Breast epithelium (tissue), 3 donors: ENCODE measurements at regions not wholly inside any gene's neighbourhood (a gene's known extent, or its start where the extent isn't known, plus 50 kb on each side); places are given as distances from the start of the nearest gene placed in this dataset.

Experiments used
- POLR2A ChIP-seq: fragments of 450-650 bp; IDR thresholded peaks from one replicate; pipeline ENCODE4 v1.6.1; 2016; ENCODE audit warnings: antibody characterized with exemption, mild to moderate bottlenecking, moderate library complexity
- POLR2AphosphoS5 ChIP-seq, 3 donors: sonication (generic); formaldehyde crosslinking; IDR thresholded peaks; one replicate each; pipeline ENCODE4 v1.6.1; 2017; ENCODE audit warnings: antibody characterized with exemption in 3 of 3
- TF ChIP-seq, protein P1 (sequence below), 3 donors: fragments of 450-650 bp; IDR thresholded peaks; one replicate each; pipeline ENCODE4 v1.5.1; 2016 to 2017; ENCODE audit warnings: antibody characterized with exemption in 3 of 3, mild to moderate bottlenecking in 3 of 3, moderate library complexity in 3 of 3

DNA sequence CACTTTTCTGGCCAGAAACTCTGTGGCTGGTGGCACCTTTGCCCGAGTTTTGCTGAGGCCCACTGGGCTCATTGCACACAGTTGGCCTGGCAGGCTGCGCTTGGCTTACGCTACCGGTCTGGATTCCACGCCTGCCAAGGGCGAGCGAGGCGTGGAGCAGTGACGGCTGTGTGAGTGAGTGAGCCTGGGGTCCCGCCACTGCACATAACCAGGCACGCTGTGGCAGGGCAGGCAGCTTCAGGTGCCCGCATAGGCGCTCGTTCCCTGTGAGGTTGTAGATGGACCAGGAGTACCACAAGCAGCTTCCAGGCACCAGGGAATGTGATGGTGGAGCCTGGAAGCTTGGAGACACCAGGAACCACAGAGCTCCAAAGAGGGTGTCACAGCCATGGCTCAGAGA, 190.1 kb upstream of the DEFB112 start:
- TF ChIP-seq, protein P1, sequence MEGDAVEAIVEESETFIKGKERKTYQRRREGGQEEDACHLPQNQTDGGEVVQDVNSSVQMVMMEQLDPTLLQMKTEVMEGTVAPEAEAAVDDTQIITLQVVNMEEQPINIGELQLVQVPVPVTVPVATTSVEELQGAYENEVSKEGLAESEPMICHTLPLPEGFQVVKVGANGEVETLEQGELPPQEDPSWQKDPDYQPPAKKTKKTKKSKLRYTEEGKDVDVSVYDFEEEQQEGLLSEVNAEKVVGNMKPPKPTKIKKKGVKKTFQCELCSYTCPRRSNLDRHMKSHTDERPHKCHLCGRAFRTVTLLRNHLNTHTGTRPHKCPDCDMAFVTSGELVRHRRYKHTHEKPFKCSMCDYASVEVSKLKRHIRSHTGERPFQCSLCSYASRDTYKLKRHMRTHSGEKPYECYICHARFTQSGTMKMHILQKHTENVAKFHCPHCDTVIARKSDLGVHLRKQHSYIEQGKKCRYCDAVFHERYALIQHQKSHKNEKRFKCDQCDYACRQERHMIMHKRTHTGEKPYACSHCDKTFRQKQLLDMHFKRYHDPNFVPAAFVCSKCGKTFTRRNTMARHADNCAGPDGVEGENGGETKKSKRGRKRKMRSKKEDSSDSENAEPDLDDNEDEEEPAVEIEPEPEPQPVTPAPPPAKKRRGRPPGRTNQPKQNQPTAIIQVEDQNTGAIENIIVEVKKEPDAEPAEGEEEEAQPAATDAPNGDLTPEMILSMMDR (IDR thresholded peaks at IDR 0.05) = no peak
- TF ChIP-seq POLR2AphosphoS5 (IDR thresholded peaks at IDR 0.05) (no peak), POLR2A (no peak)
